ENCODE measurements at regions not wholly inside any gene's neighbourhood (a gene's known extent, or its start where the extent isn't known, plus 50 kb on each side); places are given as distances from the start of the nearest gene placed in this dataset.

DNA sequence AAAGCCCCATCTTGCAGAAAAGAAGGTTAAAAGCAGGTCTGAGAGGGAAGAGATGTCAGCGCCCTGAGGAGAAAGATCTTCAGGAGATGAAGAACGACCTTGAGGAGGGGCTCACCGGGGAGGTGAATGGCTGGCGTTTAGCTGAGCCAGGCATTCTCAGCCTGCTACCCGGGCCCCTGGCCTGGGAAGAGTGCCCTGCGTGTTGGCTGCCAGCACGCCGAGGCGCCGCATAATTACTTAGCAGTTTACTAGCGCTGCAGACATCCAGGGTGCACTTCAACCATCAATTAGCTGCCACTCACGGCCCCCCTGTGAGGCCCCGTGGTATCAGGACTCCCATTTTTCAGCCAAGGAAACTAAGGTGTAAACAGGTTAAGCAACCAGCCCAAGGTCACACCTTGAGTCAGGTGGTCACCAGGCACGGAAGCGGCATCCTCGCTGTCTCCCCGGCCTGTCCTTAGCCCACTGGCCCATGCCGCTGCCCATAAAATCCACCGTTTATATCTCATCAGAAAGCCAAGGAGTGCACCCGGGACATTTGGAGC is 551.9 kb downstream of the BNC2 start:
- no peak for DNase-seq

DNA sequence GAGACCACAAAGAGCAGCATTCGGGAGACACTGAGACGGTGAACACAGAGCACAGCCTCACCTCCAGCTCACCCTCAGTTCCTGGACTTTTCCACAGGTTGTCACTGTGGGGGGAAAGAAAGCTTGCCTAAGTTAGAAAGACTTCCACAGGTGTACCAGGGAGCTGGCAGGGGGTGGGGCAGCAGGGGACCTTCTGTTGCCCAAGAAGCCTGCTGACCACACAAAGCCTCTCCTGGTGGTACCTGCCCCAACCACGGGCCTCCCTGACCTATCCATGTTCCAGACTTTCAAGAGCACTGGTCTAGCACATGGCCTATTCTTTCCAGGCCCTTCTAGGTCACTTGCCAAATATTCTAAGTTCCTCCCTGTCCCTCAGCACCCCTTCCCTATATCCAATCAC is 550.8 kb downstream of the BNC2 start:
- DNase-seq = no peak

DNA sequence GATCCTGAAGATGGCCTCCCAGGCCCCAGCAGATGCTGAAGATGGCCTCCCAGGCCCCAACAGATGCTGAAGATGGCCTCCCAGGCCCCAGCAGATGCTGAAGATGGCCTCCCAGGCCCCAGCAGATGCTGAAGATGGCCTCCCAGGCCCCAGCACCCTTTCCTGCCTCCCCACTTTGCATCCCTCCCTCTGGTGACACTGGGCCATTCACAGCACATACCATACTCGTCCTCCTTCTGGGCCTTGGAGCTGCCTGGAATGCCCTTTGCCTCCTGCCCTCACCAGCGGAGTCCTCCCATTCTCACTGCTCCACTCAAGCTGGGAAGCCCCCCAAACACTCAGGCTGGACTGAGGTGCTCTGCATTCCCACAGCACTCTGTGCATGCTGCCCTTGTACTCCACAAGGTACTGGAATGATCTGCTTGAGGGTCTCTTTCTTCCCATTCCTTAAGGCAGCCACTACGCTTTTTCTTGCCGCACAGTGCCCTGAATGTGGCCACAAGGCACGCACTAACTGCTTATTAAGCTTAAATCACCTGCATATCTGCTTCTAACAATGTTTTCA is 550.0 kb downstream of the BNC2 start:
- DNase-seq = no peak

- no peak for DNase-seq
Measured at GRCh38 chr9:16321461-16322119, 548.9 kb downstream of the BNC2 start.

DNA sequence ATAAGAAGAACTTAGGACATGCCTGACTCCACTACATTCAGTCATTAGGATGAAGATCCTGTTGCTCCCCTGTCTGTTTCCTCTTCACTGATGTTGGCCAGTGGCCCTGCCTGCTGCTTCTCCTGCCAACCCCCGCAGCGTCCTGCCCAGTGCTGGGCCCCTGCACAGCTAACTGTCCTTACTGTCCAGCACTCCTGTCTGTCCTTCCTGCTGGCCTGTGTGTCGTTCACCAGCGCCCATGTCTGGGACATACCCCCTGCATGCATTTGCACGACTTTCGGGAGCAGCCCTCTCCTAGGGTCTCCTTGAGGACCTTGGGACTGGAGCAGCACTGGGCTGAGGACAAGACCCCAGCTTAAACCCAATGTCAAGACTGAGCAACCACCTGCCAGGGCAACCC is 547.6 kb downstream of the BNC2 start:
- no peak for DNase-seq

- no peak for DNase-seq
Measured at GRCh38 chr9:16325966-16326365, 544.5 kb downstream of the BNC2 start.

GRCh38 chr9:16328349-16328748 is 542.1 kb downstream of the BNC2 start:
- DNase-seq = no peak

DNA sequence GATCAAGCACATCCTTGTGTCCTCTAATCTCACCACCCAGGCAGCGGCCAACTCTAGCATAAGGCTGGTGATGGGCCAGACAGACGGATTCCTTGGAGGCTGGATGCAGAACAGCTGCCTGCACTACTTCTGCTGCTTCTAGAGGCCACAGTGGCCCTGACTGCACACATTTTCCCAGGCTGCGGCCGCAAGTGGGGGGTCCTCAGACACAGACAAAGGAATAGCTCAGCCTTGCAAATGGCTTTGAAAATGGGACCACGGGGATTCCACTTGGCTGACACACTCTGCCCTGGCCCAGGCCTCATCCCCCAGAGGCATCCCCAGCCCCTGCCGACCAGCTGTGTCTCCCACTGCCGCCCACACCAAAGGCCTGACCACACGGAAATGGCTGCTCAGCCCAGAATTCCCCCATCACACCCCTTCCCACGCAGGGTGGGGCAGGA is 540.8 kb downstream of the BNC2 start:
- DNase-seq = no peak

DNA sequence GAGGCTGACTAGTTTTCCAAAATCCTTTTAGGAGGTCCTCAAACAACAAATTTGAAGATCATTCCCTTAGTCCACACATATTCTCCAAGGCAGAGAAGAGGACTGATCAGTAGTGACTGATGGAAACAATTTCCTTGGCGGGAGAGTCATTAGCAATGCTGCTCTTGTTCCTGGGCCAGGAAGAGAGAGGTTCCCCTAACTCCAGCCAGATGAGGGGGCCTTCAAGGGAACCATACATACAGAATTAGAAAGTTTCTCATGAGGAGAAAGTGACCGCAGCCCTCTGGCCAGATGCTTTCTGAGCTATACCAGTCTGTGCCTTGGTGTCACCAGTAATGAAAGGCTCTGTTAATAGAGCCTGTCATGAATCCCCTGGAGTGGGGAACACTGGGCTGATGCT is 539.4 kb downstream of the BNC2 start:
- no peak for DNase-seq

- no peak for DNase-seq
Measured at GRCh38 chr9:16331527-16331926, 538.9 kb downstream of the BNC2 start.

DNA sequence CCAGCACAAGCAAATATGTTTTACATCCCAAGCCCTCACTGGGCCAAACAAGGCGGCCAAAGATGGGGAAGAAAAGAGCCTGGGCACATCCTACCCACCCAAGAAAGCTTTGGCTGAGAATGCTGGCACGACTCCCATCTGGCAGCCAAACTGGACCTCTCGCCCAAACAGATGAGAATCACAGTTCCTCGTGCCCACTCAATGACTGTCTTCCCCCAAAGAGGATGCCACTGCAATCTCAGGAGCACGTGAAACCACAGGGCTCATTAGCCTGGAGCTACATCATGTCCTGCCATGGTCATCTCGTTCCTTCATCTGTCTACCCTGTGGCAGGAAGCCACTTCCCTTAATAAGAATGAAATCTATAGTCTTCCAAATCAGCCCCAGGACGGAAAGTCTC is 536.8 kb downstream of the BNC2 start:
- DNase-seq = no peak

GRCh38 chr9:16335788-16336580 is 534.5 kb downstream of the BNC2 start:
- DNase-seq = no peak

DNA sequence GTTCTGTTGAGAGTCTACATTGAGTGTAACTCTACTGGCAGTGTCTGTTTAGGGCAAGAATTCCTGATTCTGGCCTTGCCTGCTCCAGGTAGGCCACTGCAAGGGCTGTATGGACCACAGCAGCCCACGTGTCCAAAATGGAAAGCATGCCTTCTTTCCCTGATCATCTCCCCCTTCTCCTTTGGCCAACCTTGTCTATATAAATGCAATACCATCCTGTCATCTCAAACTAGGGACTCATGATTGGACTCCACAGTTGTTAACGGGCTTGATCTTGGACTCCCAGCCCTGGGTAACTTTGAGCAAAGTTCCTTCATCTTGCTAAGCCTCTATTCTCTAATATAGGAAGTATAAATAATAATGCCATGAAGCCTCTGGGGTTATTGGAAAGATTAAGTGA is 533.6 kb downstream of the BNC2 start:
- no peak for DNase-seq

DNA sequence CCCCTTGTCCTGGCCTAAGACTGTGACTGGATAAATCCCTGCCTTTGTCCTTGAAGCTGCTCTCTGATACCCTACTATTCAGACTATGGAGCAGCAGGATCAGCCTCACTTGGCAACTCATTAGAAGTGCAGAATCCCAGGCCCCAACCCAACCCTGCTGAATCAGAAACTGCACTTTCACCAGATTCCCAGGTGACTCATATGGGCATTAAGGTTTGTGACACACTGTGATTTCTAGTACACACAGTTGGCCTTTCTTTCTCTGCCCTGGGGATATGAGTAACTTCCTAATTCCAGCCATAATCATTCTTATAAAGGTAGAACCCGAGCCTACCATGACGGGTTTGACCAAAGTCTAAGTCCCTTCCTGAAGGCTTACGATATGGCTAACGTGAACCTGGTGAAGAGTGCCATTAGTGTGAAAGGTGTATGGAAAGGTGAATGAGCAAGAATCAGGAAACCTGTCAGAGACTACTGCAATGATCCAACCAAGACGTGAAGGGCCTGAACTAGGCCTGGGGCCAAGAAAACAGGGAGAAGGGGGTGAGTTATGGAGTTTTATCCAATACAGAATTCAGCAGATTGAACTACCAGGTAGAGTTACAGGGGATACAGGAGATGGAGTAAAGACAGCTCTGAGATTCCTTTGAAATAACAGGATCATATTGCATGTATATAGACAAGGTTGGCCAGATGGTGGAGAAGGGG is 533.0 kb downstream of the BNC2 start:
- no peak for DNase-seq

- DNase-seq = no peak
Measured at GRCh38 chr9:16341177-16341576, 529.3 kb downstream of the BNC2 start.

GRCh38 chr9:16342246-16343020 is 528.0 kb downstream of the BNC2 start:
- DNase-seq = no peak

GRCh38 chr9:16343249-16344237 is 526.9 kb downstream of the BNC2 start:
- no peak for DNase-seq

DNA sequence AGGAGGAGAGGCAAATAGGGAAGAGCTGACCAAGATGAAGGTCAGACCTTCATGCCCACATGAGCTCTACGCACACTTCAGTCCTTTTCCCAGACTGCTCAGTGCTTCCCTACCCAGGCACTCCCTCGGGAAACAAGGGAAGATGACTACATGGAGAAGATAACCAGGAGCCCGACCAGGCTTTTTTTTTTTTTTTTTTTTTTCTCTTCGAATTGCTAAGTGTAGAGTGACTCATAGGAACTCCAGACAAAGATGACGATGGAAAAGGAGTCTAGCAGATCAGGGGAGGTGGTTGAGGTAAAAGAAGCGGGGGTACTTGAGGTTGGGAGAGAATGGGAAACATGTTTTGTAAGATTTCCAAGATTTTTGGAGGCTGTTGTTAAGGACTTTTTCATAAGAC is 526.1 kb downstream of the BNC2 start:
- DNase-seq = no peak

- no peak for DNase-seq
Measured at GRCh38 chr9:16345902-16346301, 524.6 kb downstream of the BNC2 start.

DNA sequence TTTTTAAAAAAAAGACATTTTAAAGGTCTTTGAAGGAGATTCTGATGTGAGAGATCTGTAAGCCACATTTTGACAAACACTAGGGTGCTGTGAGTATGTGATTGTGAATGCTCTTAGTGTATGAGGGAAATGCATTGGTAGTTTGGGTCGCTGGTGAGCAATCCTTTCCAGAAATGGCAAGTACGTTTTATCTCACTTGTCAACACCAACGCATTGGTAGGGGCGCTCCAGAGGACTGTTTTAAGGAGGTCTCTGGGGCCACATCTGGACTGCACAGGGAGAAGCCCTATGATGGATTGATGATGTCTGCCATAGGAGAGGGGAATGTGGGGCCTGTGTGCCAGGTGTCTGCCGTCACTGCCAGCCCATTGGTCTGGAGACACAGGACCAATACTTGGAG is 522.6 kb downstream of the BNC2 start:
- DNase-seq = no peak

GRCh38 chr9:16348531-16348930 is 521.9 kb downstream of the BNC2 start:
- no peak for DNase-seq
